Umbilical cord (tissue), 1 donor: ENCODE measurements at regions not wholly inside any gene's neighbourhood (a gene's known extent, or its start where the extent isn't known, plus 50 kb on each side); places are given as distances from the start of the nearest gene placed in this dataset.
"Not testable (repeated sequence)": the region's sequence is repeated elsewhere in the genome, so short reads cannot be mapped to it uniquely, and the experiment has no call there.

Experiments used
- DNase-seq: peaks from one replicate; pipeline ENCODE4 v3.0.0-alpha.2; 2015; ENCODE audit warnings: low spot score

GRCh38 chr2:95765925-95766910 lies 174.4 kb downstream of the TRIM43 start:
- not testable (repeated sequence) for DNase-seq

GRCh38 chr2:95767531-95767930 lies 175.7 kb downstream of the TRIM43 start:
- not testable (repeated sequence) for DNase-seq

GRCh38 chr2:95767950-95768349 lies 176.1 kb downstream of the TRIM43 start:
- DNase-seq, result not testable (repeated sequence)

DNA sequence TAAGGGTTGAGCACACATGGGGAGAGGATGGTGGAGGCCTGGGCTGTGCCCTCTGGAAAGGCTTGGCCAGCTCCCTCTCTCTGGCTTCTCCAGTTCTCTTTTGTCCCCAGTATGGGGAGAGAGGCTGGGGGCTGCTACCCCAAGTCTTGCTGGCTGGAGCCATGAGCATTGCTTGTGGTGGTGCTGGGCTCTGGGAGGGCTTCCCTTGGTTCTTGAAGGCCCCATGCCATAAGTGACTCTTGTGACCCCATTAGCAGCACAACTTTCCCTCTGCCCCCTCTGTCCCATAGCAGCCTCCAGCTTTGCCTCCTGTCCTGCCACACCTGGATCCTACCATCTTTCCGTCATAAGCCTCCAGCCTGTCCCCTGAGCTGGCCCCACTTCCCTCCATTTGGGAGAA lies 177.5 kb downstream of the TRIM43 start:
- DNase-seq, result not testable (repeated sequence)

- not testable (repeated sequence) for DNase-seq
Measured at GRCh38 chr2:95770726-95771125, 178.9 kb downstream of the TRIM43 start.

DNA sequence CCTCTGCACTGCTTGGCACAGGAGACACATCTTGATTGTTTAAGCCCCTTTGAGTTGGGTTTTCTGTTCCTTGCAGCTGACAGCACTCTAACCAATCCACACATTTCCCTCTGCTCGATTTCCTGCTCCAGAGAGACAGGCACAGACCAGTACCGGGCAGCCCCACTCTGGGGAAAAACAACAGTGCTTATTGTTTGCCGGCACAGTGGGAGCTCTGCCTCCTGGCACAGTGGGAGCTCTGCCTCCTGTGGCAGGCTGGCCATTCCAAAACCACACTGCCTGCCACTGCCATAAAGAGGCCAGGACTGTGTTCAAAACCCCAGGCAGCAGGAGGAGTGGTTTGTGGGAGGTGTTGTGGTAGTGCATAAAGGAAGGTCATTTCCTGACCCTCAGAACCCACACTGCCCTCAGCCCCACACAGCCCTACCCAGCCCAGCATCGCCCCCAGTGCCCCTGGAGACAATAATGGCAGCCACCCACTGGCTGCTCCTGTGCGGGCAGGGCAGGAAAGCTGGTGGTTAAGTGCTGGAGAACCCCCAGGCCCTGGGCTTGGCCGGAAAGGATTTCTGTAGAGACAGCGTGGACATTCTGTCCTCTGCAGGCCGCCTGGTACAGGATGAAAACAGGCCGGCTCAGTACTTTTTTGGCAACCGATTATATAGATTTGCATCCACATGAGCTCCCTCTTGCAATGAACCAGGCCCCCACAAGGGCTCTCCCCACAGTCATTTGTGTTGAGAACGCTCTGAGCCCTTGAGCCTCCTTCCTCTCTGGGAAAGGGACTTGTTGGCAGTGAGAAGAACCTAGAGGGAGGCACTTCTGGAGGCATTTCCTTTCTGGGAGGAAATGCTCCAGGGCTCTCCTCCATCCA lies 182.8 kb downstream of the TRIM43 start:
- not testable (repeated sequence) for DNase-seq

DNA sequence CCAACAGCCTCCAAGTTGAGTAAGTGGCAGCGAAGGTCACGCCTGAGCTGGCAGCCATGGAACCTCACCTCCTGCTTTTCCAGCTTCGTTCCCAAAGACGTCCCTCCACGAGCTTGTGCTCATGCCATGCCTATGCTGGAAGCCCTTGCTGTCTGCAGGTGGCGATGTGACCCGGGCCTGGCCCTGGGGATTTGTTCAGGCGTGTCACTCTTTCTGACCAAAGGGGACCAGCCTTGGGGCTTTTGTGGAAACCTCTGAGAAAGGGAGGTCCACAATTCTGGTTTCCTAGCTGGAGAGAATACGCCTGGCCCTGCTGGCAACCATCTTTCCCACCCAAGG lies 183.4 kb downstream of the TRIM43 start:
- not testable (repeated sequence) for DNase-seq
